ENCODE measurements at regions not wholly inside any gene's neighbourhood (a gene's known extent, or its start where the extent isn't known, plus 50 kb on each side); places are given as distances from the start of the nearest gene placed in this dataset.

DNA sequence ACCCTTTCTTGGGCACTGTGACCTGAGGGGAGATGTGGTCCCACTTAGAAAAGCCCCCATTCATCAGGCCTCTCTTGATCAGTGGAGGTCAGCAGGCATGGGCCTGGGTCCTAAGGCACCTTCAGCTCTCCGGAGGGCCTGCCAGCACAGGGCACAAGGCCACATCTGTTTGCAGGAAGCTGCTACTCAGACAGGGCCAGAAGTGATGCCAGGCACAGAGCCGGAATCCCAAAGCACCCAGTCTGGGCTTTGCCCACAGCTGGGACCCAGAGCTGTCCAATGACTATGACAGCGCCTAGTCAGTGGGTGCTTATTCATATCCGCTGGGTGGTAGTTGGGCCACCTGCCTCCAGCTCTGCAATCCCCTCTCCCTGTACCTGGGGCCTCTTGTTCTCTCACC lies 63.2 kb upstream of the ELN start:
- DNase-seq (ENCODE audit: low spot score): no peak

GRCh38 chr7:73966062-73966940 lies 61.7 kb upstream of the ELN start:
- DNase-seq (ENCODE audit: low spot score): no peak

DNA sequence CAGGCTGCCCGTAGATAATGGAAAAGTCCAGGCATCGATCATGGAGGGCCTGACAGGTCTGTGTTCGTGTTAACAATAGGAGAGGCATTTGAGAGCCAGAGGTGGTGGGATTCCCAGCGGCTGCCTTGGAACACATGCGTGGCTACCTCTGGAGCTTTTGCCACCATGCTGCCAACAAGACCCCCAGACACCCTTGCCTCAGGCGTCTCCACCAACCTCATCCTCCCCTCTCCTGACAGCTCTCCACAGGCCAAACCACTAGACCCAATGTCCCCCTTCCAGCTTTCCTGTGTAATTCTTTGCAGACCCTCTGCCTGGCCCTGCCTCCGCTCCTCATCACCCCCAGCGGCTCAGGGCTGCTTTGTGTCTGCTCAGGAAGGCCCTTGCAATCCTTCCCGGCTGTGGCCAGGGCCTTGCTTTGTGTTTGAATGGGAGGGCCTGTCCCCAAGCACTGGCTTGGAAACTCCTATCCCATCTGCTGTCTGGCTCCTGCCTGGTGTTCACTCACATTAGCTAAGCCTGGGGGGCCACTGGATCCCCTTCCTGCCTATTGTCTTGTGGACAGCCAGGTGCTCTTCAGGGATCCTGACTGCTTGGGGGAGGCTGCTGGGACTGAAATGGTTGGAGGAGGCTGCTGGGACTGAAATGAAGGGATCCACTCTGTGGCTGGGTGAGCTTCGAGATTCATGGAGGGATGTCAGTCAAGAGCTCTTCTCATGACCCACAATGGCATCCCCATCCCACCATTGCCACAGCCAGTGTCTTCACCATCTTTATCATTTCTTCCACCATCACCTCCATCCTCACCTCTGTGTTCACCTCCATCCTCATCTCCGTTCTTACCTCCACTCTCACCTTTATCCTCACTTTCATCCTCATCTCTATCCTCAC lies 60.8 kb upstream of the ELN start:
- no peak for DNase-seq (ENCODE audit: low spot score)

DNA sequence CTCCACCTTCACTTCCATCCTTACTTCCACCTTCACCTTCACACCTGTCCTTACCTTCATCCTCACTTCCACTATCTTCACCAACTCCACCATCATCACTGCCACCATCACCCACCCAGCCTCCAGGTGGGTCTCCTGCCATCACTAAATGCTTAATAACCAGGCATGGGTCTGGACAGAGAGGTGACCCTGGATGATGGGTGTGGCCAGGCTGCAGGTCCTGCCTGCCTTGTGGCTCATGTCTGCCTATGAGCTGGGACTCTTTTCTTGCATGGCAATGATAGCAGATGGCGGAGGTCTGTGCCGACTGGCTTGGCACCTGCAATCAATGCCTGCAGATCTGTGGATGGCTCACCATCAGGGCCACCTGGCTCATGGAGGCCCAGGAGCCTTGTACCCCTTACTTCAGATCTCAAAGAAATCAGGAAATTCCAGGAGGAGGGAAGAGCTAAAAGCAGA lies 60.1 kb upstream of the ELN start:
- no peak for DNase-seq (ENCODE audit: low spot score)

DNA sequence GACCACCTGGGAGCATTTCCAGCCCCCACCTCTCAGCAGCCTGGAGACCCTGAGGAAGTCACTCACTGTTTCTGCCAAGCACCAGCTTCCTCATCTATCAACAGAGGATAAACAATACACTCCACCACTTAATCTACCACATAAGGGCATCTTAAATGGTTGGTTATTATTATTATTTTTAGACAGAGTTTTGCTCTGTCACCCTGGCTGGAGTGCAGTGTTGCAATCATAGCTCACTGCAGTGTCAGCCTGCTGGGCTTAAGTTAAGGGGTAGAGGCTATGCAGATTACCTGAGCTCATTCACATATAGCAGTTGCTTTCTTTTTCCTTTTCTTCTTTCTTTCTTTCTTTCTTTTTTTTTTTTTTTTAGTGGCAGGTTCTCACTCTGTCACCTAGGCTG lies 59.5 kb upstream of the ELN start:
- no peak for DNase-seq (ENCODE audit: low spot score)

DNA sequence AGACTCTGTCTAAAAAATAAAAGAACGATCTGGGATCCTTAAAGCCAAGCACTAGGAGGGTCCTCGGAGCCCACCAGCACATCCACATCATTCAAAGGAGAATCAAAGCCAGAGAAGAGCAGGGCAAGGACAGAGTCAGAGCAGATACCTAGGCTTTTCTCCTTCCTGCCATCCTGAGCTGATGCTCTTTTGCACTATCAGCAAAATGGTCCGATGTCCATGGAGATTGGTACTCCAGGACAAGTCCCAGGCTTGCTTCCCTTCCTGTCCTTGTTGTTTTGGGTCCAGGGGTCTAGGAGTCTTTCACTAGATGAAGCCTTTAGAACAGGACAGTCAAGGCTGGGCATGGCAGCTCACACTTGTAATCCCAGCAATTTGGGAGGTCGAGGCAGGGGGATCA lies 58.0 kb upstream of the ELN start:
- DNase-seq (ENCODE audit: low spot score): no peak

- DNase-seq (ENCODE audit: low spot score): no peak
Observed at GRCh38 chr7:73970801-73971229, 57.2 kb upstream of the ELN start.

GRCh38 chr7:73971322-73971703 lies 56.7 kb upstream of the ELN start:
- no peak for DNase-seq (ENCODE audit: low spot score)

- no peak for DNase-seq (ENCODE audit: low spot score)
Observed at GRCh38 chr7:73971704-73972341, 56.1 kb upstream of the ELN start.

DNA sequence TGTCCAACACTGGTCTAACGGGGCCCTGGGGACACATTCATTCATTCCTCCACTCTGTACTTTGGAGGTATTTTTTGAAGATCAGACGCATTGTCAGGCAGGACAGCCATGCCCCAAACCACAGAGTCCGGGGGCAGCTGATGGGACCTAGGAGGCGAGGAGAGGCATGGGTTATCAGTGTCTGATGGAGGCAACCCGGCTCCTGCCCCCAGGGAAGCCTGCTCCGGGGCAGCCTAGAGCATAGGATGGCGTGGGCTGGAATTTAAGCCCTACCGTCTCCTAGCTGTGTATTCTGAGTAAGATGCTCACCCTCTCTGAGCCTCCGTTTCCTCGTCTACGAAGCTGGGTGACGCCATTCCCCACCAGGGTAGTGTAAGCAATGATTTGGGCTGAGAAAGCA lies 55.4 kb upstream of the ELN start:
- DNase-seq (ENCODE audit: low spot score): no peak

GRCh38 chr7:73973091-73973490 lies 54.9 kb upstream of the ELN start:
- no peak for DNase-seq (ENCODE audit: low spot score)

DNA sequence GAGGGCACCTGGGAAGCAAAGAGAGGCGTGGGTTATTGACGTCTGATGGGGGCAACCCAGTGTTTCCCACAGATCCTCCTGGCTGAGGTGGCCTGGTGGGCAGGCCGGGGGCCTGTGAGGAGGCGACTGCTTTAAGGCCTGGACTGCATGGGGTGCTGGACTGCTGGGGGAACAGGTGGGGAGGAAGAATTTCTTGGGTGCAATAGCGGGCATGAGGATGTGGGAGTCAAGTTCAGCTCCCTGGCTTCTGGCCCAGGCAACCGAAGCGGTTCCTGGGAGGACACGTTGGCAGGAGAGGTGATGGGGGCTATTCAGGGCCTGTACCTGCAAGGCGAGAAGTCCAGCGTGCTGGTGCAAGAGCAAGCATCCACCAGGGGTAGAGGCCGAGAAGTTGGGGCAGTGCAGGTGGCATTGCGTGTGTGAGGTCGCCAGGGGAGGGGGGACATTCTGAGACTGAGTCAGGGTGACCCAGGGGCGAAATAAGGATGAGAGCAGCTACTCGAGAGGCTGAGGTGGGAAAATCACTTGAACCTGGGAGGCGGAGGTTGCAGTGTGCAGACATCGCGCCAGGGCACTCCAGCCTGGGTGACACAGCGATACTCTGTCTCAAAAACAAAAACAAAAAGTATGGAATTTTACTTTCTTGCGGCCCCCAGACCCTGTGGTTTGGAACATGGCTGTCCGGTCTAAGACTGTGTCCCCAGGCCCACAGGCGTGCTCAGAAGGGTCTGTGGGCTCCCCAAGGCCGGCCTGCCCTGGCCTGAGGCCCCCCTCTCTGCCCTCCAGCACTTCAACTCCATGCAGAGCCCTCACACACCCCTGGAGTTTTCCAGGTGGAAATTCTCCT lies 53.6 kb upstream of the ELN start:
- DNase-seq (ENCODE audit: low spot score): no peak

DNA sequence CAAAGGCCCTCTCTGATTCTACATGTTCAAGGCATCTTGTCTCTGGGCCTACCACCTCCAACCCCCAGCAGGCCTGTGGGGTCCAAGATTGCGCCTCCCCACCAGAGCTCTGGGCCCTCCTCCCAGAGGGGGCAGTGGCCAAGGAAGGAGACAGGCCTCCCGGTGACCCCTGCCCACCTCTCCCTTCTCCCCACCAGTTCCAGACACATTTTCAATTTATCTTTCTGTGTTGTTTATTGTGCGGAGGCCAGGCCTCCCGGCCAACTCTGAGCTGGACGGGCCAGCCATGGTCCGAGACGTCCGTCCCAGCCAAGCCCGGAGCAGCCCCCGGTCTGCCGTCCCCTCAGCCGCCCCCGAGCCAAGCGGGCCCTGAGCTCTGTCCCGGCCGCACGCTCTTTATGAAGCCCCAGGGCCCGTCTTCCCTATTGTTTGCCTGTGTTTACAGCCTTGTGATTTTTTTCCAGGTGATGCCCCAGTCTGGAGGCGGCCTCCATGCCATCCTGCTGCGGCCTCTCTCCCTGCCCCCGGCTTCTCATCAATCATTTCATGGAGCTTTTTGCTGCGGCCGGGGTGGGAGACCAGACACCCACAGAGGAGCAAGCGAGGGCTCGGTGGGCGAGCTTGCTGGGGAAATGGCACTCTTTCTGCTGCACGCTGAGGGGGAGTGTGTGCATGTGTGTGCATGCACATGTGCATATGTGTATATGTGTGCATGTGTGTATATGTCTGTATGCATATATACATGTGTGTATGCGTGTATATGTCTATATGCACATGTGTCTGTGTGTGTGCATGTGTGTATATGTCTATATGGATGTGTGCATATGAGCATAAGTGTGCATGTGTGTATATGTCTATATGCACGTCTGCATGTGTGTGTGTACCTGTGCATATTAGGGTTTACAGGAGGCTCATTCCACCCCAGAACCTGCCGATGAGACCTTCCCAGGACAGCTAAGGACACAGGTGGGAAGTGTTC lies 52.7 kb upstream of the ELN start:
- DNase-seq (ENCODE audit: low spot score): no peak

- DNase-seq (ENCODE audit: low spot score): no peak
Observed at GRCh38 chr7:73976761-73977618, 51.0 kb upstream of the ELN start.

DNA sequence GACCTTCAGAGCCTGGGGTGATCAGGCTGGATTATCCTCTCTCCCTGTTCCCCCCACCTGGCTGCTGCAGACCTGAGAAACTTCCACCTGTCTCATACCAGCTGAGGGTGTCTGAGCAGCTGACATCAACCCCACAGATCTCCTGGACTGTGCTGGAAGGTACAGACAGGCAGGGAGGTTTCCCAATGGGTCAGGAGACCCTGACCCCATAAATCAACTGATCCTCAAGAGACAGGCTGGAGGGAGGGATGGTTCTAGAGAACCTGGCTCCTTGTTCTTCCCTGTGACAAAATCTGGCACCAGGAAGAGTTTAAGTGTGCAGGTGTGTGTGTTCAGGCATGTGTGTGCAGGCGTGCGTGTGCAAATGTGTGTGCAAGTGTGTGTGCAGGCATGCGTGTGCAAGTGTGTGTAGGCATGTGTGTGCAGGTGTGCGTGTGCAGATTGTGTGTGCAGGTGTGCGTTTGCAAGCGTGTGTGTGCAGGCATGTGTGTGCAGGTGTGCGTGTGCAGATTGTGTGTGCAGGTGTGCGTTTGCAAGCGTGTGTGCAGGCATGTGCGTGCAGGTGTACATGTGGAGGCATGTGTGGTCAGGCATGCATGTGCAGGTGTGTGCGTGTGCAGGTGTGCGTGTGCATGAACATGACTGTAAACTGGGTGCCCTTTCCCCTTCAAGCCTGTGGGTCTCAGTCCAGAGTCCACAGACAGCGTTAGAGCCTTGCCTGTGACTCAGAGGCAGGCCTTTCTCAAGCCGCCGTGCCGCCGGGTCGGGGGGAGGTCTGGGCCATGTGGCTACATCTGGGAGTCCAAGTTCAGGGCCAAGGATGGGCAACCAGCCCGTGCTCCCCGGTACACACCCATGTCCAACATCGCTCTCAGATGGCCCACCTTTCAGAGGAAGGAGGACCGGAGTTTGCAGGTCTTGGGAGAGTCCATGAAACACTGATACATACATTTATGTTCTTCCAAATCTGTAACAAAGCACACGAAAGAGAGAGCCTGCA lies 50.1 kb upstream of the ELN start:
- no peak for DNase-seq (ENCODE audit: low spot score)

All from AG08396 (cell line).